ENCODE measurements at regions not wholly inside any gene's neighbourhood (a gene's known extent, or its start where the extent isn't known, plus 50 kb on each side); places are given as distances from the start of the nearest gene placed in this dataset.

- TF ChIP-seq CTCF (IDR thresholded peaks at IDR 0.05) (no peak), POLR2A (IDR thresholded peaks at IDR 0.05) (no peak)
These were observed 368.9 kb downstream of the BUD13 start for GRCh38 chr11:116403794-116404461.
